Parathyroid adenoma (tissue), 2 donors: ENCODE measurements at regions not wholly inside any gene's neighbourhood (a gene's known extent, or its start where the extent isn't known, plus 50 kb on each side); places are given as distances from the start of the nearest gene placed in this dataset.

ENCODE experiments used
- H2AFZ ChIP-seq: fragments of 300-600 bp; sonication (generic); one replicate; pipeline ENCODE4 v1.7.0; 2017; ENCODE audit warnings: antibody characterized with exemption, mild to moderate bottlenecking
- H3K27ac ChIP-seq: fragments of 300-600 bp; sonication (generic); one replicate; pipeline ENCODE4 v1.7.0; 2017
- H3K27me3 ChIP-seq: fragments of 300-600 bp; sonication (generic); one replicate; pipeline ENCODE4 v1.7.0; 2017; ENCODE audit warnings: low read length; ENCODE audit not compliant: control insufficient read depth, insufficient read depth
- H3K36me3 ChIP-seq: fragments of 300-600 bp; sonication (generic); one replicate; pipeline ENCODE4 v1.7.0; 2017; ENCODE audit warnings: low read length; ENCODE audit not compliant: control insufficient read depth, insufficient read depth
- H3K4me1 ChIP-seq: fragments of 300-600 bp; sonication (generic); one replicate; pipeline ENCODE4 v1.7.0; 2017; ENCODE audit warnings: control low read depth
- H3K4me2 ChIP-seq: fragments of 300-600 bp; sonication (generic); one replicate; pipeline ENCODE4 v1.7.0; 2017; ENCODE audit warnings: low read length
- H3K4me3 ChIP-seq: fragments of 300-600 bp; sonication (generic); one replicate; pipeline ENCODE4 v1.7.0; 2017; ENCODE audit warnings: low read depth, low read length
- H3K79me2 ChIP-seq: fragments of 300-600 bp; sonication (generic); one replicate; pipeline ENCODE4 v1.7.0; 2017; ENCODE audit warnings: control low read depth
- H3K9ac ChIP-seq: fragments of 300-600 bp; sonication (generic); one replicate; pipeline ENCODE4 v1.7.0; 2017; ENCODE audit warnings: mild to moderate bottlenecking
- H3K9me3 ChIP-seq: fragments of 300-600 bp; sonication (generic); one replicate; pipeline ENCODE4 v1.7.0; 2017; ENCODE audit warnings: low read length; ENCODE audit not compliant: control insufficient read depth
- TF ChIP-seq, protein P1 (sequence below): fragments of 300-600 bp; sonication (generic); IDR thresholded peaks from one replicate; pipeline ENCODE4 v1.7.0; 2017; ENCODE audit warnings: antibody characterized with exemption, mild to moderate bottlenecking
- donor health status: primary hyperparathyroidism.

DNA sequence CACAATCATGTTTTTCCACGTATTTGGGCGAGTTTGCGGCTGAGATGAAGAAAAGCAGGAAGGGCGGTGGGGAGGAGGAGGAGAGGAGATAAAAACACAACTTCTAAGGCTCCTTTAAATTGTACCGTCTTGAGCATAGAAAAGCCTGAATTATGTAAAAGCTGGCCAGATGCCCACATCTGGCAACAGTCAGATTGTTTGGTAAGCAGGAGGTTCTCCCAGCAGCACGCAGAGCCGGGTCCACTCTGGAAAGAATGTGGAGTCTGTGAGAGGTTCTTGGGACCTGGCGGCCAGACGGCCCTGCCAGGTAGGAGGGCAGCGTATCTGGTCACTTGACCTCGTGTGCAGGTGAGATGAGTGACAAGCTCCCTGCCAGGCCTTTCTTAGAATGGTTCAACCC, 215.3 kb upstream of the APCDD1 start:
- no peaks in the 10 kb centered on the region for H3K36me3 ChIP-seq
- no peak overlapping the region for H3K4me2 ChIP-seq
- no peaks in the 10 kb centered on the region for H3K27me3 ChIP-seq
- no peak overlapping the region for H2AFZ ChIP-seq
- no peak overlapping the region for H3K27ac ChIP-seq
- no peaks in the 10 kb centered on the region for H3K4me1 ChIP-seq
- H3K4me3 ChIP-seq: no peak overlapping the region
- TF ChIP-seq, protein P1, sequence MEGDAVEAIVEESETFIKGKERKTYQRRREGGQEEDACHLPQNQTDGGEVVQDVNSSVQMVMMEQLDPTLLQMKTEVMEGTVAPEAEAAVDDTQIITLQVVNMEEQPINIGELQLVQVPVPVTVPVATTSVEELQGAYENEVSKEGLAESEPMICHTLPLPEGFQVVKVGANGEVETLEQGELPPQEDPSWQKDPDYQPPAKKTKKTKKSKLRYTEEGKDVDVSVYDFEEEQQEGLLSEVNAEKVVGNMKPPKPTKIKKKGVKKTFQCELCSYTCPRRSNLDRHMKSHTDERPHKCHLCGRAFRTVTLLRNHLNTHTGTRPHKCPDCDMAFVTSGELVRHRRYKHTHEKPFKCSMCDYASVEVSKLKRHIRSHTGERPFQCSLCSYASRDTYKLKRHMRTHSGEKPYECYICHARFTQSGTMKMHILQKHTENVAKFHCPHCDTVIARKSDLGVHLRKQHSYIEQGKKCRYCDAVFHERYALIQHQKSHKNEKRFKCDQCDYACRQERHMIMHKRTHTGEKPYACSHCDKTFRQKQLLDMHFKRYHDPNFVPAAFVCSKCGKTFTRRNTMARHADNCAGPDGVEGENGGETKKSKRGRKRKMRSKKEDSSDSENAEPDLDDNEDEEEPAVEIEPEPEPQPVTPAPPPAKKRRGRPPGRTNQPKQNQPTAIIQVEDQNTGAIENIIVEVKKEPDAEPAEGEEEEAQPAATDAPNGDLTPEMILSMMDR: no peak
- no peak overlapping the region for H3K9ac ChIP-seq
- no peaks in the 10 kb centered on the region for H3K9me3 ChIP-seq
- no peaks in the 10 kb centered on the region for H3K79me2 ChIP-seq

DNA sequence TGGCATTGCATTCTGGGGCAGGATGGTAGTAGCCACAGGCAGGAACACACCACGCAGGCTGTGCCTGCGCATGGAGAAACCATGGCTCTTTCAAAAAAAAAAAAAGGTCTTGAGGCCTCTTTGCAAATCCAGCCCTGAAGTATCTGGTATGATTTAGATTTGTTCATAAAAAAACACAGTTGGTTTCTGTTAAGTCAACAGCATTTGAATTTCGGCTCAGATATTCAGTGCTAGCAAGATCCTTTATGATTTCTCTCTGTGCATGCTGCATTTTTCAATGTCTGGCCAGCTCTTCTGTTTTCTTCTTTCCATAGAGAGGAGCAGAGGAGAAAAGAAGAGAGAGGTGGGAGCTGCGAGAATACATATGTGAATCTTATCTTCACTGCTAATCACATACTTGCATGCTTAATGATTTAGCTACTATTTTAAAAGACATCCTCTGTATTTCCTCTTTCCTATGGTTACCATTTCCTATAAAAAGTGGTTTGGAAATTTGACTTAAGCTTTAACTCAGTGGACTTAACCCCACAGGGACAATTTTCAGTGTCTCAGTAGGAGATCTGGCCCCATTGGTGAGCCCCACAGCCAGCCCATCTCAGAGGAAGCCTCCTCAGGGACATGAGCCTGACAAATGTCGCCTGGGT, 214.3 kb upstream of the APCDD1 start:
- Histone ChIP-seq H3K27ac (no peak overlapping the region), H3K4me1 (no peaks in the 10 kb centered on the region)
- TF ChIP-seq, protein P1: no peak

DNA sequence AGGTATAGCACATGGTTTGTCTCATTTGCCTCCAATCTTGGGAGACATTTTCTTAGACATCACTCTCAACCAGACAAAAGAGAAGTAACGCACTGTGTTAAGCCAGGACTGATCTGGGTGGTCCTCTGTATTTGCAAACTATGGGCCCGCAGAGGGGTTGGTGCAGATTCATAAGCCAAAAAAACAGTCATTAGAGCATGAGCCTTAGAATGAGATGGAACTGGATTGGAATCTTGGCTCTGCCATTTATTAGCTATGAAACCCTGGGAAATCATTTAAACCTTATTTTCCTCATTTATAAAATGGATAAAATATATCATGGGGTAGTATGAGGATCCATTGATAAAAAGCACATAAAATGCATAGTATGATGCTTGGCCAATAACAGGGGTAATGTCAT, 213.5 kb upstream of the APCDD1 start:
- Histone ChIP-seq H3K9me3 (no peaks in the 10 kb centered on the region), H3K27me3 (no peaks in the 10 kb centered on the region), H3K36me3 (no peaks in the 10 kb centered on the region), H3K4me3 (no peak overlapping the region), H2AFZ (no peak overlapping the region), H3K4me2 (no peak overlapping the region), H3K9ac (no peak overlapping the region), H3K79me2 (no peaks in the 10 kb centered on the region), H3K27ac (no peak overlapping the region), H3K4me1 (no peaks in the 10 kb centered on the region)
- TF ChIP-seq, protein P1: no peak

More for the DNA sequence above, 214.3 kb upstream of the APCDD1 start:
- no peak overlapping the region for H3K4me3 ChIP-seq
- H3K27me3 ChIP-seq: no peaks in the 10 kb centered on the region
- H3K36me3 ChIP-seq: no peaks in the 10 kb centered on the region
- no peak overlapping the region for H3K9ac ChIP-seq
- H2AFZ ChIP-seq: no peak overlapping the region
- H3K9me3 ChIP-seq: no peaks in the 10 kb centered on the region
- H3K4me2 ChIP-seq: no peak overlapping the region
- no peaks in the 10 kb centered on the region for H3K79me2 ChIP-seq

DNA sequence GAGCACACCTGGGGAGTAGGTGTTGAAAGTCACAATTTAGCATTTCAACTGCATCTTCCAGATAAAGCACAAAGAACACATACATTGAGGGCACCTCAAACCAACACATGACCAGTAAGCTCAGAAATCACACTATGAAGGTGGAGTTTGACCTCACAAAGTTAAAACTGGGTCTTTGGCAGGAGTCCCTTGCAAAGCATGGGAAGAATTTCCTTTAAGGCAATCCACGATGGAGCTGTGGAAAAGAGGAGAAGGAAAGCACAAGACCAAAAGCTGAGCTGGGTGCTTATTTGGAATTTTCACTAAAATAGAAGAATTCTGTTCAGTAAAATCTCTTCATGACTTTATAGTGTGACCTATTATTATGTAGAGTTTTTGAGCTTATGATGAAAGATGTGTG, 212.9 kb upstream of the APCDD1 start:
- Histone ChIP-seq H3K9me3 (no peaks in the 10 kb centered on the region), H3K4me1 (no peaks in the 10 kb centered on the region), H3K4me2 (no peak overlapping the region), H3K27me3 (no peaks in the 10 kb centered on the region), H2AFZ (no peak overlapping the region), H3K4me3 (no peak overlapping the region), H3K79me2 (no peaks in the 10 kb centered on the region), H3K9ac (no peak overlapping the region), H3K27ac (no peak overlapping the region), H3K36me3 (no peaks in the 10 kb centered on the region)
- TF ChIP-seq, protein P1: no peak
